K562 (cell line): ENCODE measurements at regions not wholly inside any gene's neighbourhood (a gene's known extent, or its start where the extent isn't known, plus 50 kb on each side); places are given as distances from the start of the nearest gene placed in this dataset.

Source experiments
- CEBPZ ChIP-seq: fragments of 150-350 bp; IDR thresholded peaks from 2 replicates; pipeline ENCODE4 v1.6.1; 2014; ENCODE audit warnings: low read depth, mild to moderate bottlenecking, low read length, borderline replicate concordance
- CTCF ChIP-seq, 3 experiments: IDR thresholded peaks in 2 of 3; conservative IDR thresholded peaks in 1 of 3; 2 replicates each; pipeline ENCODE4 v1.5.1; 2011 to 2012; ENCODE audit warnings: low read length in 3 of 3, mild to moderate bottlenecking in 3 of 3, control low read depth in 2 of 3, improper control_type of control experiment in 1 of 3, inconsistent platforms in 1 of 3, low read depth in 1 of 3, mixed read lengths in 1 of 3, moderate library complexity in 1 of 3; ENCODE audit not compliant: insufficient read depth in 2 of 3
- FOXM1 ChIP-seq, 2 experiments: fragments of 450-650 bp in 1 of 2; sonication (generic) in 1 of 2; formaldehyde crosslinking in 1 of 2; IDR thresholded peaks; 2 replicates each; pipeline versions ENCODE4 v1.6.1 to v1.9.0; 2017 to 2022; ENCODE audit warnings: low read depth in 2 of 2, mild to moderate bottlenecking in 2 of 2, missing genetic modification reagents in 1 of 2, moderate library complexity in 1 of 2
- HIVEP1 ChIP-seq: fragments of 250-450 bp; sonication (Bioruptor Pico); IDR thresholded peaks from 2 replicates; pipeline ENCODE4 v1.4.0; 2020; ENCODE audit warnings: mild to moderate bottlenecking
- ILK ChIP-seq: fragments of 450-650 bp; IDR thresholded peaks from 2 replicates; pipeline ENCODE4 v1.6.1; 2016; ENCODE audit warnings: missing genetic modification characterization, low read depth, mild to moderate bottlenecking, missing compliant biosample characterization, moderate library complexity, borderline replicate concordance
- JUNB ChIP-seq: fragments of 450-650 bp; formaldehyde crosslinking; conservative IDR thresholded peaks from 2 replicates; pipeline ENCODE4 v1.4.0; 2020; ENCODE audit warnings: mild to moderate bottlenecking
- NFYB ChIP-seq: IDR thresholded peaks from 2 replicates; pipeline ENCODE4 v1.6.1; 2011; ENCODE audit warnings: mild to moderate bottlenecking, moderate library complexity; ENCODE audit not compliant: insufficient read length; ENCODE audit errors: extremely low read depth
- SMAD3 ChIP-seq: fragments of 450-650 bp; formaldehyde crosslinking; conservative IDR thresholded peaks from 2 replicates; pipeline ENCODE4 v1.4.0; 2020; ENCODE audit warnings: mild to moderate bottlenecking
- TAF7 ChIP-seq: fragments of 450-650 bp; IDR thresholded peaks from 2 replicates; pipeline ENCODE4 v1.6.1; 2016; ENCODE audit warnings: missing genetic modification characterization, missing compliant biosample characterization
- XRCC5 ChIP-seq: fragments of 200-400 bp; formaldehyde crosslinking; IDR thresholded peaks from 2 replicates; pipeline ENCODE4 v1.6.1; 2017; ENCODE audit warnings: low read depth, mild to moderate bottlenecking, low read length
- ZNF12 ChIP-seq: sonication (generic); formaldehyde crosslinking; IDR thresholded peaks from 2 replicates; pipeline ENCODE4 v1.4.0; 2020; ENCODE audit warnings: mild to moderate bottlenecking, missing genetic modification reagents
- ZNF583 ChIP-seq: fragments of 250-450 bp; sonication (Bioruptor Pico); IDR thresholded peaks from 2 replicates; pipeline ENCODE4 v1.4.0; 2020
- ZZZ3 ChIP-seq: fragments of 450-650 bp; IDR thresholded peaks from 2 replicates; pipeline ENCODE4 v1.6.1; 2016; ENCODE audit warnings: antibody characterized with exemption, mild to moderate bottlenecking, moderate library complexity
- TF ChIP-seq, protein P1 (sequence below): sonication (generic); formaldehyde crosslinking; IDR thresholded peaks from 2 replicates; pipeline ENCODE4 v1.8.0; 2022; ENCODE audit warnings: missing genetic modification reagents, mild to moderate bottlenecking, borderline replicate concordance

GRCh38 chr13:97171136-97171535, 51.0 kb upstream of the MBNL2 start:
- TF ChIP-seq, protein P1, sequence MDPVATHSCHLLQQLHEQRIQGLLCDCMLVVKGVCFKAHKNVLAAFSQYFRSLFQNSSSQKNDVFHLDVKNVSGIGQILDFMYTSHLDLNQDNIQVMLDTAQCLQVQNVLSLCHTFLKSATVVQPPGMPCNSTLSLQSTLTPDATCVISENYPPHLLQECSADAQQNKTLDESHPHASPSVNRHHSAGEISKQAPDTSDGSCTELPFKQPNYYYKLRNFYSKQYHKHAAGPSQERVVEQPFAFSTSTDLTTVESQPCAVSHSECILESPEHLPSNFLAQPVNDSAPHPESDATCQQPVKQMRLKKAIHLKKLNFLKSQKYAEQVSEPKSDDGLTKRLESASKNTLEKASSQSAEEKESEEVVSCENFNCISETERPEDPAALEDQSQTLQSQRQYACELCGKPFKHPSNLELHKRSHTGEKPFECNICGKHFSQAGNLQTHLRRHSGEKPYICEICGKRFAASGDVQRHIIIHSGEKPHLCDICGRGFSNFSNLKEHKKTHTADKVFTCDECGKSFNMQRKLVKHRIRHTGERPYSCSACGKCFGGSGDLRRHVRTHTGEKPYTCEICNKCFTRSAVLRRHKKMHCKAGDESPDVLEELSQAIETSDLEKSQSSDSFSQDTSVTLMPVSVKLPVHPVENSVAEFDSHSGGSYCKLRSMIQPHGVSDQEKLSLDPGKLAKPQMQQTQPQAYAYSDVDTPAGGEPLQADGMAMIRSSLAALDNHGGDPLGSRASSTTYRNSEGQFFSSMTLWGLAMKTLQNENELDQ (CRISPR knock-in tag), result no peak
- TF ChIP-seq CTCF (IDR thresholded peaks at IDR 0.05 in 2 of 3, conservative IDR thresholded peaks at IDR 0.05 in 1 of 3; ENCODE audit: insufficient read depth in 2 of 3, low read depth in 1 of 3, low read length in 3 of 3) (no peak), ILK (tag) (no peak), TAF7 (tag) (no peak), NFYB (no peak), XRCC5 (no peak), ZNF583 (CRISPR knock-in tag) (no peak), ZZZ3 (no peak), SMAD3 (CRISPR knock-in tag) (no peak), HIVEP1 (CRISPR knock-in tag) (no peak), CEBPZ (no peak), FOXM1 (IDR thresholded peaks at IDR 0.05; ENCODE audit: low read depth) (no peak), FOXM1 (CRISPR knock-in tag; IDR thresholded peaks at IDR 0.05; ENCODE audit: low read depth) (no peak), ZNF12 (no peak), JUNB (no peak)
